Iris pigment epithelial cell (primary cell): ENCODE measurements at regions not wholly inside any gene's neighbourhood (a gene's known extent, or its start where the extent isn't known, plus 50 kb on each side); places are given as distances from the start of the nearest gene placed in this dataset.
A peak's percentile ranks its signal among the peaks of the same experiment; 100 is the strongest.
"Not testable (repeated sequence)": the region's sequence is repeated elsewhere in the genome, so short reads cannot be mapped to it uniquely, and the experiment has no call there.

Experiments
- DNase-seq: peaks from one replicate; pipeline ENCODE4 v3.0.0-alpha.2; 2011; ENCODE audit warnings: low read depth

- DNase-seq = peak; percentile 59
Observed at GRCh38 chr1:198809247-198809646, 170.4 kb downstream of the PTPRC start.

DNA sequence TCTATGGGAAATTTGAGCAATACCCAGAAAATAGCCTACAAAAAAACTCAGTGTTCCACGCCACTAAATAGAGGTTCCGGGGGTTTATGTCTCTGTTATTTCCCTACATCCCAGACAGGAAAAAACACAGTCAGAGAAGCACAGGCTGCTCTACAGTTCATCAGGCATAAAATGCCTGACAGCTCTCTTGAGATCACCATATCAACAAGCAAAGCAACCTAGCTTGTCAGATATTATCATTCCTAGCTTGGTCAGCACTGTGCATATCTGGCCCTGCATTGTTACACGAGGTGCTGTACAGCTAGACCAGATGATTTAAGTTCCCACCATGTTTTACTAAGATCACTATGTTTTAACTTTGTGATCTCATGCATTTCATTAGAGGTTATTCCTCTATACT, 172.6 kb downstream of the PTPRC start:
- no peak for DNase-seq

- no peak for DNase-seq
Observed at GRCh38 chr1:198823626-198824025, 184.8 kb downstream of the PTPRC start.

- DNase-seq = no peak
Observed at GRCh38 chr1:198825254-198825653, 186.4 kb downstream of the PTPRC start.

DNA sequence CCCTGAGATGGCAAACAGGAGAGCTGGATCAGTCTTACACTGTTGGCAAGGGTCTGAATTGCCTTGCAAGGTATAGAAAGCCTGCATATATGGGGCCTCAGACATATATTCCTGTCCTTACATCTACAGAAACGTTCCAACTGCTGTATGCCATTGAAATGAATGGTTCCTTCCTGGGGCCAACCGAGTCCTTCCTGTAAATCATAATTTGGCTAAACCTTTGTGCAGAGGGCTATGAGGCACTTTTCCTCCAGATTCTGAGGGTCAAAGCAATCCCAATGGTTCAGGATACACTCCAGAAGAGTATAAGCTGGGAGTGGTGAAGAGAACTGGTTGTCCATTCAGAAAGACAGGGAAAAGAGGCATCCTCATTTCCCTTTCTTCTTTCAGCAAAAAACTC, 190.5 kb downstream of the PTPRC start:
- no peak for DNase-seq

DNA sequence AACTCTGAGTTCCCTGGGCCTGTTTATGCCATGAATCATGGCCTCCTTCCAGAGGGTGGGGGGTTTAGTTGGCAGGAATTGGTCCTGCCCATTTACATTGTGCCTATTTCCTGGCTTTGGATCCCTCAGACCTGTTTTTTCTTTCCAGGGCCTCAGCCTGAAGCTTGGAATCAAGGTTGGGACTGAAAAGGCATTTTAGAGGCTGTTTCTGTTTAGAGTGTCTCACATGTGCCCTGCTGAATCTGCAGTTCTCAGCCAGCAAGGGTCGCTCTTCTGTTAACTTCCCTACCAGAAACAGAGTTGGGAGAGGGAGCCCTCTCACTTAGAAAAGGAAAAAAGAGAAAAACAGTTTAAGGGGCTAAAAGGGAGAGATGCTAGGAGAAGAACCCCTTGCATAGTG, 191.1 kb downstream of the PTPRC start:
- peak; percentile 38 for DNase-seq

DNA sequence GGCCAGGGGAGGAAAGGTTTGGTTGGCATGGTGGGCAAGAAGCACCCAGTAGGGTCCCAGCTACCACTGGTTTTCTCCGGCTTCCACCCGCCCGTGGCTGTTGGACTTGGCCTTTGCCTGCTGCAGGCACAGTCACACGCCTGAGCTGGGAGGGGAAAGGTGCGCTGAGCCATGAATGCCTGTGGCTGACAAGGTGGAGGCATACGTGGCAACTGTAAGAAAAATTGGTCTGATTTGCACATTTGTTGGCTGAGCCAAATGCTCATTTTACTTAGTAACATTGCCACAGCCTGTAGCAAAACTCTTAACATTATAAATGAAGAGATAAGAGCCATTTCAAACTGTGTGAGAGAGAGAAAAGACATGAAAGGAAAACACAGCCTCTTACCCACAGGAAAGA, 191.6 kb downstream of the PTPRC start:
- DNase-seq = no peak

DNA sequence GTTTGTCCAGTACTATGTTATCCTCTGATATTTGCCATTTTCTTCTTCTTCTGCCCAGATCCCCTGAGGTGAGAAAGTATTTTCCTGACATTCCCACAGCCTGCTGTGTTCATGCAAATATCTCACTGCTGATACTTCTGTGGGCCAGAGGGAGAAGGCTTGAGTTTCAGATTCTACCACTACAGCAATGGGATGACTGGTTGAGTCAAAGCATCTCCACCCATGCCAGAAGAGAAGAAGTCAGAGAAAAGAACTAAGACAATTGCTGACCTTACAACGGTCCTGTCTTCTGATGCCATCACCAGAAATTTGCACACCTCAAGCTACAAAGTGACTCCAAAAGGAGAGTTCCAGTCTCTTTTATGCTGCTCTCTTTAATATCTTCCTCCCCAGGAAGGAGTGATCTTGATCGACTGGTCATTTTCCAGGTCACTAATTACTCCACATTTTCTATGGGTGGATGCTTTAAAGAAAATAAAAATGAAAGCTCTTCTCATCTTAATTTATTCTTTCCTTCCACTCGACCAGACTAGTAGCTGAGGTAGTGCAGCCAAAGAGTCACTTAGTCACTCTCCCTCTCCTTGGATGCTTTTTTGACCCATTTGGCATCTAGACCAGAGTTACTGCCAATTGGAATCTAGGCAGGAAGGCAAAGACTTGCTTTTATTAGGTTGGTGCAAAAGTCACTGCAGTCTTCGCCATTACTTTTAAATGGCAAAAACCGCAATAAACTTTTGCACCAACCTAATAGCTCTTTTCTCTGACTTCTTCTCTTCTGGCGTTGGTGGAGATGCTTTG, 195.1 kb downstream of the PTPRC start:
- DNase-seq = no peak

- DNase-seq = no peak
Observed at GRCh38 chr1:198837278-198838021, 198.6 kb downstream of the PTPRC start.

- DNase-seq = peak; percentile 29
Observed at GRCh38 chr1:198838022-198838342, 199.1 kb downstream of the PTPRC start.

DNA sequence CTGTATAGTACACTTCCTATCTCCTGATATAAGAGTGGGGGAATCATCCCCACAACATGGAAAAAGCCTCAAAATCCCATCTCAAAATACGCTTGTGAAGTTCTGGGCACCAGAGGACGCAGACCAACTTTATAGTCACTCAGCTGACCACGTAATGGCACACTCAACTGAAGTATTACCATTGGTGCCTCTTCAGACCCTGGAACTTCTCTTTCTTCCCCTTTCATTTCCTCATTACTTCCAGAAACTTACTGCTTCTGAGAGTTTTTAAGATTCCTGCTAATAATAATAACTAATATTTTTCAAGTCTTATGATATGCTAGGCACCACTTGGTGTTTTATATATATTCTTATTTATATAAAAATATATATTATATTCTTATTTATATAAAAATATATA, 202.6 kb downstream of the PTPRC start:
- no peak for DNase-seq

DNA sequence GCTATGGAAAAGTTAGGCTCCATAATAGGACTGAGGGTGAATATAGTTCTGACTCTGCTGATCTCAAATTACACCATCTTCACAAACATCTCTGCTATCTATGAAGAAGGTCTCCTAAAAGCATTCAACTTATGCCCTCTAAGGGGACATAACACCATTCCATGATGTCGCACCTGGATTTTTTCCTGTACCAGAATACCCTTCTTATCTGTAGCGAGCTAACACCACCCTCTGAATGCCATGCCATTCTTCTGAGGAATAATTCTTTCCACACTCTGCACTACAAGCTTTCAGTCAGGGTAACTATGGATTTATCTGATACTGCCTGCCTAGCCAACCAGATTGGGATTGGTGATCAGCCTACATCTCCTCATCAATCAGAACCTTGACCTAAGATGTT, 203.8 kb downstream of the PTPRC start:
- DNase-seq = no peak

- no peak for DNase-seq
Observed at GRCh38 chr1:198845271-198845670, 206.4 kb downstream of the PTPRC start.

GRCh38 chr1:198845851-198846250, 207.0 kb downstream of the PTPRC start:
- DNase-seq = peak; percentile 67

DNA sequence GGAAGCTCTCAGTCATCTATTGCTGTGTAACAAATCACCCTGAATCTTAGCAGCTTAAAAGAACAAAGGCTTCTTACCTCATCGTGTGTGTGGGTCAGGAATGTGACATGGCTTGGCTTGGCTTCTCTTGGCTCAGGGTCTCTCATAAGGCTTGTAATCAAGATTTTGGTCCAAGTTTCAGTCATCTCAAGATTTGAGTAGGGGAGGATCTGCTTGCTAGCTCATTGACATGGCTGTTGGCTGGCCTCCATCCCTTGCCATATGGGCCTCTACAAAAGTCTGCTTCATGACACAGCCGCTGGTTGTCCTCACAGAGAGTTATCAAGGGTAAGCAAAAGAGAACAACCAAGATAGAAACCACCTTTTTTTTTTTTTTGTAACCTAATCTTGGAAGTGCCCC, 207.7 kb downstream of the PTPRC start:
- no peak for DNase-seq

DNA sequence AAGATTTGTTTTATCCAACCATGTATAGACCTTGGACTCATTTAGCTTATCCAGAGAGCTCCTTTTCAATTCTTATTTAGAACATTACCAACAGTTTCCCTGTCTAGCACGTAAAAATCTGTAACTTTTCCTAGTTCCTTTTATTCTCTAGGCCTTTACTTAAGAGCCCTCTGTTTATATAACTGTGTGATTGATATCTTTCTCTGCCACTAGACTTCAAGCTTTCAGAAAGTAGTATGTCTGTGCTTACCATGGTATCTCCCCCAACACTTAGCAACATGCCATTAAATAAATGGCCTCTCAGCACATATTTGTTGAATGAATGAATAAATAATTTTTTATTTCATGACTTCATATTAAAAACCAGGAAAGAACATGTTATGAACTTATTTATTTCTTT, 209.4 kb downstream of the PTPRC start:
- DNase-seq = peak; percentile 63

GRCh38 chr1:198848649-198849048, 209.8 kb downstream of the PTPRC start:
- peak; percentile 45 for DNase-seq

- DNase-seq = no peak
Observed at GRCh38 chr1:198849093-198849492, 210.3 kb downstream of the PTPRC start.

DNA sequence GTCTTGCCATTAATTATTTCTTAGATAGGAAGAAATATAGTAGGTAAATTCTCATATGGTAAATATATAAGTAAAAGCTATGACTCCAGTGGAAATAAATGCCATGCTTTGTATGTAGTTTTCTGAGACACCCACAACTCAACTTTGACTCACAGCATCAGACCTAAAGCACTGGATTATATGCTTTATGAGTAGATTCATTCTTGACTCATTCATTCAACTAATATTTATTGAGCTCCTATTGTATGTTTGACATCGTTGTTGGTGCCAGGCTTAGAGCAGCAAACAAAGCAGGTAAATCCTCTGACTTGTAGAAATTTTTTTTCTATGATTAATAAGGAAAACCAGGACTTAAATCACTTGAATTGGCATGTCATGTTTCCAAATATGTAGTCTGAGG, 211.4 kb downstream of the PTPRC start:
- DNase-seq = peak; percentile 10

DNA sequence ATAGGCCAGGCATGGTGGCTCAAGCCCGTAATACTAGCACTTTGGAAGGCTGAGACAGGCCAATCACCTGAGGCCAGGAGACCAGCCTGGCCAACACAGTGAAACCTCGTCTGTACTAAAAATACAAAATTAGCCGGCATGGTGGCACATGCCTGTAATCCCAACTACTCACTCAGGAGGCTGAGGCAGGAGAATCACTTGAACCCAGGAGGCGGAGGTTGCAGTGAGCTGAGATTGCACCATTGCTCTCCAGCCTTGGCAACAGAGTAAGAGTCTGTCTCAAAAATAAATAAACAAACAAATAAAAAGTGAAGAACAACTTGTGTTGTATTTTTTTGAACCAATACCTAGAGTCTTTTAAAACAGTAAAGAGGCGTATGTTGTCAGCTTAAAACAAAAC, 212.1 kb downstream of the PTPRC start:
- DNase-seq = not testable (repeated sequence)

DNA sequence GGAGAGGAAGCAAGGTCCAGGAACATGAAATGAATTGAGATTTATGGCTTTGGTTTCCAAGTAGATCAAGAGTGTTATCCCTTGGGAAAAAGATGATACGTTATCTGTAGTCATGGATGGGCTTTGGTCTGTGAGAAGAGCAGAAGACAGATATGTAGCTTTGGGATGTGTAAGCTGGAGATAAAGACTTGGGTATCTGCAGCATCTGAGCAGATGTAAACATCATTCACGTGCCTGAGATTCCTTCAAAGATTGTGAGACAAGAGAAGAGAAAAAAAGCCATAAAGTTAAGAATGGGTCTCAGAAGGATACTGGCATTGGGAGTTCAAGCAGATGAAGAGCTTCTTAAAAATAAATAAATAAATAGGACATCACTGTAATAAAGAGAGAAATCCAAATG, 217.8 kb downstream of the PTPRC start:
- no peak for DNase-seq

DNA sequence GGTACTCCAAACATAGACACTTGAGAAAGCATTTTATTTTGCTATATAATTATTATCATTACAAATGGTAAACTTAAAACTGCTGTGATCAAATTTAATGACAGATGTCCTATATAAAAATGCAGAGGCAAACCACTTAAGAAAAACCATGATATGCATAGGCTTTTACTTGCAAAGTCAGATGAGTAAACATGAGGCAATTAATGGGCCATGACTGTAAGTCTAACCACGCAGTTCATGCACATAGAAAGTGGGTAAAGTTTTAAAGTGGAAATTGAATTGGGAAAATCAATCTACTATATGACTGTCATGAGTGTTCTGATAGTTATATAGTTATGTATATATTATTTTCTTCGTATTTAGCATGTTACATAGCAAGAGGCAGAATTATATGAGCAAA, 219.2 kb downstream of the PTPRC start:
- no peak for DNase-seq

- no peak for DNase-seq
Observed at GRCh38 chr1:198860371-198860770, 221.5 kb downstream of the PTPRC start.

DNA sequence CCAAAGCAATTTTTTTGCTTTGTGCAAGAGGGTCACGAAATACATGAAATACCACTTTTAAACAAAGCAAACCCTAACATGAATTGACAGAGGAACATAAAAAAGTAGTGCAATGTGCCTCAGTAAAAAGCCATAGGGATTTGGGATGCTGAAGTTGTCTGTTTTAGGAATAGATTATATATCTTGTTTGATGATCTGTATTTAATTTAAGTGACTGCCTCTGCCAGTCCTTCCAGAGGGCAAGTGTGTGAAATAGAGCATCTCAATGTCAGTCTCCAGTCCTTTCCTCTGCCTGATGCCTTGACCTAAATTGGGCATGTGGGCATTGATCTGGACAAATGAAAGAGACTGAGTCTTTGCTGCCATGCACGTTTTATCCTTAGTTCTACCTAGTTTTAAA, 222.8 kb downstream of the PTPRC start:
- DNase-seq = no peak
